ENCODE measurements at regions not wholly inside any gene's neighbourhood (a gene's known extent, or its start where the extent isn't known, plus 50 kb on each side); places are given as distances from the start of the nearest gene placed in this dataset.

GRCh38 chr7:145471883-145472282 lies 636.0 kb upstream of the TPK1 start:
- TF ChIP-seq CTCF (IDR thresholded peaks at IDR 0.05), result no peak
- TF ChIP-seq POLR2A (IDR thresholded peaks at IDR 0.05), result no peak

All from Peyer's patch (tissue), 4 donors.